ENCODE measurements at regions not wholly inside any gene's neighbourhood (a gene's known extent, or its start where the extent isn't known, plus 50 kb on each side); places are given as distances from the start of the nearest gene placed in this dataset.

DNA sequence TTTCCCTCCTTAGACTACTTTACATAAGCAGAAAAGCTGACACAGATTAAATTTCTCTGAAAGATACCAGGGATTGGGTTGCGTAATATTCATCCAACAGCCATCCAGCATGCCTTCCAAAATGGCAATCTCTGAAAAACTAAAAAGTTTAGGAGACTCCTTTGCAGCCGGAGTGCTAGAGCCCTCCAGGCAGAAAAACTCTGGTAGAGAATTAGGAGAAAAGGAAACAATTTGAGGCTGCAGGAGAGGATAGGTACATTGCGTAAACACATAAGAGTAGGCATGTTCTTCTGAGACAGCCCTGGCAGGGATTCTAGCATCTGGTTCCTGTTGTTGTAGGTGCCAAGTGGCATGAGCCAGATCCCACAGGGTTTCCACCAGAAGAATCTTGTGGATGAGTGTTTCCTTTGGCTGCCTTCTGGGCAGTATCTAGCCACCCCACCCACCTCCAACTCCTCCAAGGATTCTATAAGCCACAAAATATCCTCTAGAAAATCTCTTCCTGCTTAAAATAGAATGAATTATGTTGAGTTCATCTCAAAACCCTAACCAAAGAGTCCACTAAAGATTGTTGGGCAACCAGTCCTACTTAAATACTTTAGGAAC lies 402.4 kb downstream of the HGF start:
- DNase-seq = no peak

DNA sequence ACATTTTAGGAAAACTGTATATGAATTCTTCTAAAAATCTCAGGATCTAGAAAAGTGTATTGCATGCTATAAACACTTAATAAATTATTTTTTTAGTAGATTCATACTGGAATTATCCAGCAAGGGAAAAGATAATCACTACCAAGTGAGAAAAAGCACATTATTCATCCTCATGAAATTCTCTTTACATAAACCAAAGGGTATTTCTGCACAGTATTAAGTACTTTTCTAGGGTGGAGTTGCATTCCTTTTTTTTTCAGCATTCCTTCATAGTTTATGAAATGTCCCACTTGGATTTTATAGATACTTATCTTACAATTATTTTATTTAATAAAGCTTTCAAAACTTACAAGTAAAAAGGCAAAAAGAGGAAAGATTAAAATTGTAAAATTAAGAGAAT lies 403.3 kb downstream of the HGF start:
- DNase-seq = no peak

DNA sequence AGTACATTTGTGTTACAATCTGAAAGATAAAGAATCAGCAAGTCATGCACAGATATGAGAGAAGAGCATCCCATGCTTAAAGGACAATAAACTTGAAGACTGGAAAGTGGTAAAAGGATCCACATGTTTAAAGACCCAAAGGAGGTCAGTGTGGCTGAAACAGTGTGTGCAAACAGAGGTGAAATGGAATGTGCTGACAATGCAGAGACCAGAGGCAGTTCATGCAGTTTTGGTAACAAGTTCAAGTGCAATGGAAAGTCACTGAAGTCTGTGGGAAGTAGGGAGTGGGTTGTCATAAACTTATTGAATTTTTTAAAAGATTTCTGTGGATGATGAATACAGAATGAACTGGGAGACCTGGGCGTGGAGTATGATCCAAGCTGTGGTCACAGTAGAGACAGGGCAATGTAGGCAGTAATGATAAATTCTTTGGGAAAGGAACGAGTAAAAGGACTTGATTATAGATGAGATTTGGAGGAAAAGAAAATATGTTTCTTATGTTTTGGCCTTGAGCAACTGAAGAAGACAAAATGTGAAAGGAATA lies 408.0 kb downstream of the HGF start:
- DNase-seq = no peak

DNA sequence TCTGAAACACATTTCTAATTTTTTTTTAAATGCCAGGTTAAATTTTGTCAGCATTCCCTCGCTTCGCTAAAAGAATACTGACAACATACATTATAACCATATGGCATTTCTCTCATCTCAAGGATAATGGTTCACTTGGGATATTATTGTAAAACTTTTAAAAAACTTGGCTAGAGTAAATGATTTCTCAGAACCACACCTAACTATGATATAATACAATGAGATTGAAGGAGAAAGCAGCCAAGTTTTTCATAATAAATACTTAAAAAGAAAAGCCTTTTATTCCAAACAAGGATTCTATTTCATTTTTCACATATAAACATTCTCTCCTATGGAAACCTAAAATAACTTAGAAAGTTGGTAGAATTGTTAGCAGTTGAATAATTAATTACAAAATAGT lies 413.9 kb downstream of the HGF start:
- no peak for DNase-seq

DNA sequence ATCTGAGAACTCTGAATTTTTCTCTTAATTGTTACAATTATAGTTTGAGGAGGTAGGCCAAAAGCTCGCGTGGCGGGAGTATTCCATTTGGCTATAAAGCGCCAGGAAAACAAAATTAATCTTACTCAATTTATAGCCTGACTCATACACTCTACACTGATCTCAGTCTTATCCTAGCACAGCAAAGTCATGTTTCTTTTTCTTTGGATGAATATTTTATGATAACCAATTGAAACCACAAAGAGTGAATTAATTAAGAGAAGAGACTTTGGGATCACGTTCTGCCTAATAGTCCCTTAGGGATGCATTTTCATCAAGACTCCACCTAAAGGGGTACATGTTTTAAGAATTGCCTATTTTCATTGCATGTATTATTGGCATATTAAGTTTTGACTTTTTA lies 420.8 kb downstream of the HGF start:
- no peak for DNase-seq

DNA sequence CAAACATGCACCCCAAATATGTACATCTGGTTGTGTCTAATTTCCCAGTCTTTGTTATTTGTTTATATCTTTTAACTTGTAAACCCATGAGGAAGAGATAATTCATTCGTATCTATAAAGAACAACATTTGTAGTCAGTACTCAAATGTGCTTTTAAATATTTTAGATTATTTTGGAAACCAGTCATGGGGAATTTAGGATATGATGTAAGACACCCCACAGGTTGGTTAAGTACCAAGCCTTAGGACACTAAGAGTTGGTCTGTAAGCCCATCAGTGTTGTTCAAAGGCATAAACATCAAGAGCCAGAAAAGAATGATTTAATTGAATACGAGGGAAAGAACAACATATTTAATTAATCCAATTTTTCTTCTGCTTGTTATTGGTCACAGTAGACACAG lies 421.1 kb upstream of the SEMA3C start:
- no peak for DNase-seq

DNA sequence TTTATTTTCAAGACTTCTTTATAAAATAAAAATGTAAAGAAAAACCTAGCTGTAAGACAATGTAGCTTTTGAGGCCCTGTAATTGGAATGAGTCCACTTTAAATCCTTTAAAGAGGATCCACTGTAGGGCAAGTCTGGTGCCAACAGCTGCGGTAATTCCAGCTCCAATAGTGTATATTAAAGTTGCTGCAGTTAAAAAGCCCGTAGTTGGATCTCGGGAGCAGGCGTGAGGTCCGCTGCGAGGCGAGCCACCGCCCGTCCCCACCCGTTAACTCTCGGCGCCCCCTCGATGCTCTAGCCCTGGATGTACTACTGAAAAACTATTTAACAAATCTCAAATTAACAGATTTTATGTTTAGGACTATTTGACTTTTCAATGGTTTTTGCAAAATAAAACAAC lies 414.7 kb upstream of the SEMA3C start:
- DNase-seq = no peak

DNA sequence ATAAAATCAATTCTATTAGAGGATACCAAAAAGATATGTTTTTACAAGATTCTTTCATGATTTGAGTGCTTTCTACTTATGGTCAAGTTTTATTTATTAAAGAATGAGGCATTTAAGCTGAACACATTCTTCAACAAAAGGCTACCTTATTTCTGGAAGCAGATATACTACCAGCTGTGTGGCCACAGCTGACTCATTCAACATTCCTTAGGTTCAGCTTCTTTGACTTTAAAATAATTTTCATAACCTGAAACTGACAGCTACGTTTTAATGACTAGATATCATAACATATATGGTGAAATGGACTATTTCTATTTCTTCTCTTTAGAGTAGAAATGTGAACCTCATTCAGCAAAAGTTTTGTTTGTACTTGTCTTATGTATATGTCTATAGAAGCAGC lies 414.2 kb upstream of the SEMA3C start:
- DNase-seq = no peak

GRCh38 chr7:81331061-81332018 lies 412.5 kb upstream of the SEMA3C start:
- no peak for DNase-seq

DNA sequence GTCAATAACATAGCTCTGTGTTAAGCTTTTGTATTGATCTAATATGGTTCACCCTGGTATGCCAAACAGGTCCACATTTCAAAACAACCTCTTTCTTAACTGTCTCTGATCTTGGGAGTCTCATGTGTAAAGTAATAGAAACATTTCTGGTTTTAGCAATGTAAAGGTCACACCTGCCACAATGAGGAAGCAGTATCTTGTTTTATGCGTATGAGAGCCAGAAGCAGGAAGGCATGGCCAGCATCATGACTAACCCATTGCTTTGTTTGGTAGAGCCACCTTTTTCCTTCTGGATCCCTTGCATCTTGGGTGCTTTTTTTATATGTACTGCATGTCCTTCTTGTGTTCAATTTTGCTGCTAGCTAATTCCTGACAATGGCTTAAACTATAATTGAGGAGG lies 411.3 kb upstream of the SEMA3C start:
- no peak for DNase-seq

GRCh38 chr7:81327468-81328266 lies 408.8 kb upstream of the SEMA3C start:
- DNase-seq = no peak

- DNase-seq = no peak
Measured at GRCh38 chr7:81321949-81322348, 403.1 kb upstream of the SEMA3C start.

GRCh38 chr7:81317741-81318140 lies 398.9 kb upstream of the SEMA3C start:
- DNase-seq = no peak

- DNase-seq = no peak
Measured at GRCh38 chr7:81308643-81309322, 389.9 kb upstream of the SEMA3C start.

DNA sequence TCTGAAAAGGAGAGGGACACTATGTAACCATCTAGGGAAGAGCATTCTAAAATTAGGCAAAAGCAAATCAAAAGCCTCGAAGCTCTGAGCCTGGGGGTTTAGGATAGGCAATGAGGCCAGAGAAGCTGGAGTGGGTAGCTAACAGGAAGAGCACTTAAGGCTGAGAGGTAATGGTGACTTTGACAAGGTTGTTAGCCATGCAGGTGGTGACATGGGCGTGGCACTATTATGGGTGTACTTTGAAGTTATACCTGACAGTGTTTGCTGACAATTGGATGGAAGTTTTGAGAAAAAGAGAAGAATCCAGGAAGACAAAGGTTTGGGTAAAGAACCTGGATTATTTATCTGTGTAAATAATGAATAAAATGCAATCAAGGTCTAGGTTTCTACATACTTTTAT lies 383.0 kb upstream of the SEMA3C start:
- DNase-seq = no peak

DNA sequence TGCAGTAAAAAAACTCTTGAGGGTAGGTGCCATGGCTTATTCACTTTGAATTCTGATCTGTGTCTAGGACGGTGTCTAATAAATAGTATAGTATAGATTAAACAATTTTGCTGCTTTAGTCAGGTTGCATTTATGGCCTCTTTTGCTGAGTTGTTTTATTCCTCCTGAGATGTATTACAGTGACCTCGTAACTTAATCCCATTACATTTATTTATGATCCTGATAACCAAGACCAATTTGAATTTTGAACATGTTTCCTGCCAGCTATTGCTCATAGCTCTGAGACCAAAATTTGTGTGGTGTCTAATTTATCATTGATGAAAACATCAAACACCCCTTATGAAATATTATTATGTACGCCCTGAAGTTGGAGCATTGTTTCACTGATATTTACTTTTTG lies 381.9 kb upstream of the SEMA3C start:
- no peak for DNase-seq

DNA sequence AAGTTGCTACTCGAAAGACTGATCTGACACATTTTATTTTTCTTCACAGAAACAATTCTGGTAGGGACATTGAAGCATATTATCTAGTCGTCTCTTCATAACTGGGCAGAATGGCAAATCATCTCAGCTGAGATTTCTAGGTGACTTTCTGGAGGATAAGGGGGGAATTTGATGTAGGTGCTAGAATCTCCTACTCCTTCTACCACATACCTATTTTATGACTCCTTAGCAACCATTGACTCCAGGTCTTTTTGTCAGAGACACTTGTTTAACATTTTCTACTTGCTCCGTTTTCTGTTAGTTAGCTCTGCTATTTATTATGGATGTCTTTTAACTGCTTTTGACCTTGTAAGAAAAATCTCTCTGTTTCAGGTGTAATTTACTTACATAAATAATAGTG lies 380.9 kb upstream of the SEMA3C start:
- DNase-seq = no peak

DNA sequence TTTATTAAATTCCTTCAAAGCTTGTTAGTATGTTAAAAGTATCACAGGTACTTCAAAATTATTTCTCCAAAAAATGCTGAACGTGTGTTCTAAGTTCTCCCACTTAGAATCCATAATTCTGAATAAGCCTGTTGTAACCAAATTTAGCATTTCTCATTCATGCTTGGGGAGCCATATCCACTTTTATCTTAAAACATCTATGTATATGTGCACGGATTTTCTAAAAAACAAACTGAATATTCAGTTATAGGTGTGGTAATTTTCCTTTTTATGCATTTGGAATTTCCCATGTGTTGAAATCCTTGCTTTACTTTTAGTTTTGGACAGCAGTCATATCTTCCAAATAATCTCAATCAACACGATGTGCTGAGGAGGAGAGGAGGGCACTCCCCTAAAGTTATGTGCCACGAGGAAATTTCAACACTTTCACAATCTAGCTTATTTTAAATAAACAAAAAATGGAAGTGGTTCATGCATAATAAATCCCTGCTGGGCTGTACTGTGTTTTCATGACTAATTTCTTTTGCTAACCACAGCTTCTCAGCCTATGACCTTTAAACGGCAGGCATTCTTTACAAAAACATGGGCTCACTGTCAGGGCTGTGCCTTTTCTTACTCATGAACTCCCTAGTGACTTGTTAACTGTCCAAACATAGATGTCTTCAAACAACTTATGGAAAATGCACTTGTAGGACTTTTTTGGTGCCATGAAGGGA lies 380.3 kb upstream of the SEMA3C start:
- no peak for DNase-seq

DNA sequence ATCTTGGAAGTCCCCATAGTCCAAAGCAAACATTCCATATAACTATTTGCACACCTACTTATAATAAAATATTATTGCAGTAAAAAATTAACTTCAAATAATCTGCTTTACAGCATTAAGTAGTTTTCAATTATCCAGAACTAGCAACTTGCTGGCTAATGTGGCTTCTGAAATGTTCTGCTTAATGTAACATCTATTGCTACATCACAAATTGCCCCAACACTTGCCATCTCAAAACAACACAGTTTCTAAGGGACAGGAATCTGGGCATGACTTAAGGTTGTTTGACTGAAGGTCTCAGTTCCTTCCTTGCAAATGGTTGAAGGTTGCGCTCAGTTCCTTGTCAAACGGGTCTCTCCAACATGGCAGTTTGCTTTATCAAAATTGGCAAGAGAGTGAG lies 378.5 kb upstream of the SEMA3C start:
- DNase-seq = no peak

GRCh38 chr7:81296726-81297125 lies 377.9 kb upstream of the SEMA3C start:
- DNase-seq = no peak

Measured in nucleus accumbens (tissue), 56 donors.